ENCODE measurements at regions not wholly inside any gene's neighbourhood (a gene's known extent, or its start where the extent isn't known, plus 50 kb on each side); places are given as distances from the start of the nearest gene placed in this dataset.

GRCh38 chr16:55033225-55034156 is 102.8 kb downstream of the IRX5 start:
- H3K4me3 Mint-ChIP-seq: no peak overlapping the region

DNA sequence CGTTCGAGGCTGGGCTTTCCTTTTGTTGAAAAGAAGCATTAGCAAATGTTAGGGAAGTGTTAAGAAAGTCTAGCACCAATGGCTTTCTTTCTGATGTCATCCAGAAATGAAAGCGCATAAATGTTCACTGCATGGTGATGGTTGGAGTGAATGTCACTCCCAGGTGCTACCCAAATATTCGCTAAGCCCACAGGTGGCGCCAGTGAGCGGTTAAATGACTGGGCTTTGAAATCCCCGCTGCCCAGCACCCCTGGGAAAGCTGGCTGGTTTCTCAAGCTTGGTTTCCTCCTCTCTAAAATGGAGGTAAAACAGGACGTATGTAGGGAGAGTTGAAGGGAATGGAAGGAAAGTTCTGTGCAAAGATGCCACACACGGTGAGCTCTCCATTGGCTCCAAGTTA is 104.4 kb downstream of the IRX5 start:
- Histone ChIP-seq H3F3A (replicated peaks; ENCODE audit: low read depth) (no peaks in the 10 kb centered on the region), H2AFZ (peak overlapping the region; percentile 4; the same call in 1 of the 2 replicates), H4K20me1 (replicated peaks; ENCODE audit: insufficient read depth) (no peaks in the 10 kb centered on the region), H3K4me1 (ENCODE audit: insufficient read depth) (no peaks in the 10 kb centered on the region), H3K4me2 (no peak overlapping the region), H3K4me3 (no peak overlapping the region), H3K27ac (ENCODE audit: low read depth) (no peak overlapping the region), H3K27me3 (ENCODE audit: insufficient read depth) (no peaks in the 10 kb centered on the region), H3K36me3 (ENCODE audit: insufficient read depth) (no peaks in the 10 kb centered on the region), H3K9me2 (ENCODE audit: insufficient read depth) (no peaks in the 10 kb centered on the region), H3K79me2 (replicated peaks; ENCODE audit: insufficient read depth) (no peaks in the 10 kb centered on the region)
- peak; percentile 90 for DNase-seq (ENCODE audit: low spot score)
- no peak overlapping the region for H3K27ac Mint-ChIP-seq
- peaks cover 4% of the 10 kb centered on the region for H3K27me3 Mint-ChIP-seq (ENCODE audit: insufficient read depth, low read depth, poor library complexity)
- no peaks in the 10 kb centered on the region for H3K9me3 Mint-ChIP-seq
- peak; percentile 91 for ATAC-seq
- no peak overlapping the region for H3K4me3 Mint-ChIP-seq
- no peaks in the 10 kb centered on the region for H3K36me3 Mint-ChIP-seq (ENCODE audit: low read depth)
- TF ChIP-seq EZH2 (IDR thresholded peaks at IDR 0.05; ENCODE audit: low read depth, unreplicated experiment): no peak
- TF ChIP-seq, protein P1, sequence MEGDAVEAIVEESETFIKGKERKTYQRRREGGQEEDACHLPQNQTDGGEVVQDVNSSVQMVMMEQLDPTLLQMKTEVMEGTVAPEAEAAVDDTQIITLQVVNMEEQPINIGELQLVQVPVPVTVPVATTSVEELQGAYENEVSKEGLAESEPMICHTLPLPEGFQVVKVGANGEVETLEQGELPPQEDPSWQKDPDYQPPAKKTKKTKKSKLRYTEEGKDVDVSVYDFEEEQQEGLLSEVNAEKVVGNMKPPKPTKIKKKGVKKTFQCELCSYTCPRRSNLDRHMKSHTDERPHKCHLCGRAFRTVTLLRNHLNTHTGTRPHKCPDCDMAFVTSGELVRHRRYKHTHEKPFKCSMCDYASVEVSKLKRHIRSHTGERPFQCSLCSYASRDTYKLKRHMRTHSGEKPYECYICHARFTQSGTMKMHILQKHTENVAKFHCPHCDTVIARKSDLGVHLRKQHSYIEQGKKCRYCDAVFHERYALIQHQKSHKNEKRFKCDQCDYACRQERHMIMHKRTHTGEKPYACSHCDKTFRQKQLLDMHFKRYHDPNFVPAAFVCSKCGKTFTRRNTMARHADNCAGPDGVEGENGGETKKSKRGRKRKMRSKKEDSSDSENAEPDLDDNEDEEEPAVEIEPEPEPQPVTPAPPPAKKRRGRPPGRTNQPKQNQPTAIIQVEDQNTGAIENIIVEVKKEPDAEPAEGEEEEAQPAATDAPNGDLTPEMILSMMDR (conservative IDR thresholded peaks at IDR 0.05; ENCODE audit: low read depth in 2 of 2): peak; percentile 77 to 79
- H3K4me1 Mint-ChIP-seq: no peaks in the 10 kb centered on the region

More at GRCh38 chr16:55033225-55034156, 102.8 kb downstream of the IRX5 start:
- Mint-ChIP-seq H3K27ac (no peak overlapping the region), H3K36me3 (ENCODE audit: low read depth) (no peaks in the 10 kb centered on the region), H3K27me3 (ENCODE audit: insufficient read depth, low read depth, poor library complexity) (peaks cover 4% of the 10 kb centered on the region), H3K4me1 (no peaks in the 10 kb centered on the region), H3K9me3 (peaks cover 3% of the 10 kb centered on the region; the same call in 1 of the 3 replicates)
- H3K4me1 ChIP-seq (ENCODE audit: insufficient read depth): no peaks in the 10 kb centered on the region
- H3K79me2 ChIP-seq (replicated peaks; ENCODE audit: insufficient read depth): no peaks in the 10 kb centered on the region
- no peaks in the 10 kb centered on the region for H3F3A ChIP-seq (replicated peaks; ENCODE audit: low read depth)
- H3K27me3 ChIP-seq (ENCODE audit: insufficient read depth): no peaks in the 10 kb centered on the region
- no peak overlapping the region for H3K4me3 ChIP-seq
- H3K4me2 ChIP-seq: no peak overlapping the region
- DNase-seq (ENCODE audit: low spot score) (no peak), ATAC-seq (no peak)
- no peak overlapping the region for H3K27ac ChIP-seq (ENCODE audit: low read depth)
- TF ChIP-seq, protein P2, sequence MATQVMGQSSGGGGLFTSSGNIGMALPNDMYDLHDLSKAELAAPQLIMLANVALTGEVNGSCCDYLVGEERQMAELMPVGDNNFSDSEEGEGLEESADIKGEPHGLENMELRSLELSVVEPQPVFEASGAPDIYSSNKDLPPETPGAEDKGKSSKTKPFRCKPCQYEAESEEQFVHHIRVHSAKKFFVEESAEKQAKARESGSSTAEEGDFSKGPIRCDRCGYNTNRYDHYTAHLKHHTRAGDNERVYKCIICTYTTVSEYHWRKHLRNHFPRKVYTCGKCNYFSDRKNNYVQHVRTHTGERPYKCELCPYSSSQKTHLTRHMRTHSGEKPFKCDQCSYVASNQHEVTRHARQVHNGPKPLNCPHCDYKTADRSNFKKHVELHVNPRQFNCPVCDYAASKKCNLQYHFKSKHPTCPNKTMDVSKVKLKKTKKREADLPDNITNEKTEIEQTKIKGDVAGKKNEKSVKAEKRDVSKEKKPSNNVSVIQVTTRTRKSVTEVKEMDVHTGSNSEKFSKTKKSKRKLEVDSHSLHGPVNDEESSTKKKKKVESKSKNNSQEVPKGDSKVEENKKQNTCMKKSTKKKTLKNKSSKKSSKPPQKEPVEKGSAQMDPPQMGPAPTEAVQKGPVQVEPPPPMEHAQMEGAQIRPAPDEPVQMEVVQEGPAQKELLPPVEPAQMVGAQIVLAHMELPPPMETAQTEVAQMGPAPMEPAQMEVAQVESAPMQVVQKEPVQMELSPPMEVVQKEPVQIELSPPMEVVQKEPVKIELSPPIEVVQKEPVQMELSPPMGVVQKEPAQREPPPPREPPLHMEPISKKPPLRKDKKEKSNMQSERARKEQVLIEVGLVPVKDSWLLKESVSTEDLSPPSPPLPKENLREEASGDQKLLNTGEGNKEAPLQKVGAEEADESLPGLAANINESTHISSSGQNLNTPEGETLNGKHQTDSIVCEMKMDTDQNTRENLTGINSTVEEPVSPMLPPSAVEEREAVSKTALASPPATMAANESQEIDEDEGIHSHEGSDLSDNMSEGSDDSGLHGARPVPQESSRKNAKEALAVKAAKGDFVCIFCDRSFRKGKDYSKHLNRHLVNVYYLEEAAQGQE (IDR thresholded peaks at IDR 0.05; ENCODE audit: unreplicated experiment): no peak
- H3K36me3 ChIP-seq (ENCODE audit: insufficient read depth): no peaks in the 10 kb centered on the region
- no peaks in the 10 kb centered on the region for H3K9me2 ChIP-seq (ENCODE audit: insufficient read depth)
- no peak overlapping the region for H2AFZ ChIP-seq
- no peaks in the 10 kb centered on the region for H4K20me1 ChIP-seq (replicated peaks; ENCODE audit: insufficient read depth)
